NT2/D1 (cell line): ENCODE measurements at regions not wholly inside any gene's neighbourhood (a gene's known extent, or its start where the extent isn't known, plus 50 kb on each side); places are given as distances from the start of the nearest gene placed in this dataset.

Experiments used
- DNase-seq: peaks from one replicate; pipeline ENCODE4 v3.0.0-alpha.2; 2011; ENCODE audit warnings: low read depth, low spot score
- H3K27me3 ChIP-seq: 2 replicates; pipeline ENCODE4 v1.6.0; 2011; ENCODE audit warnings: mild to moderate bottlenecking; ENCODE audit not compliant: insufficient read length, insufficient read depth
- H3K36me3 ChIP-seq: 2 replicates; pipeline ENCODE4 v1.6.1; 2011; ENCODE audit warnings: mild to moderate bottlenecking, low read length, mixed read lengths; ENCODE audit not compliant: insufficient read depth, insufficient read length
- H3K4me1 ChIP-seq: 2 replicates; pipeline ENCODE4 v1.5.1; 2011; ENCODE audit not compliant: insufficient read depth, insufficient read length
- H3K4me3 ChIP-seq: 2 replicates; pipeline ENCODE4 v1.5.1; 2011; ENCODE audit warnings: low read depth; ENCODE audit not compliant: insufficient read length
- H3K9ac ChIP-seq: 2 replicates; pipeline ENCODE4 v1.6.0; 2011; ENCODE audit warnings: low read depth; ENCODE audit not compliant: insufficient read length
- H3K9me3 ChIP-seq: 2 replicates; pipeline ENCODE4 v1.5.1; 2011; ENCODE audit warnings: mild to moderate bottlenecking, low read length; ENCODE audit not compliant: insufficient read depth
- SUZ12 ChIP-seq: IDR thresholded peaks from 2 replicates; pipeline ENCODE4 v1.6.1; 2011; ENCODE audit not compliant: insufficient read length, insufficient read depth; ENCODE audit errors: extremely low read depth
- YY1 ChIP-seq: IDR thresholded peaks from 2 replicates; pipeline ENCODE4 v1.6.1; 2011; ENCODE audit not compliant: insufficient read length, insufficient read depth
- ZNF274 ChIP-seq: IDR thresholded peaks from 2 replicates; pipeline ENCODE4 v1.6.1; 2011; ENCODE audit warnings: mild to moderate bottlenecking, low read depth, low read length

GRCh38 chr5:4405614-4406219, 734.4 kb upstream of the ADAMTS16 start:
- no peak for DNase-seq
- Histone ChIP-seq H3K36me3 (no peaks in the 10 kb centered on the region), H3K4me1 (peaks cover 2% of the 10 kb centered on the region), H3K4me3 (no peak overlapping the region), H3K9ac (no peak overlapping the region), H3K9me3 (no peaks in the 10 kb centered on the region), H3K27me3 (no peaks in the 10 kb centered on the region)
- TF ChIP-seq SUZ12 (no peak), ZNF274 (no peak)

- H3K9ac ChIP-seq: no peak overlapping the region
- peaks cover 2% of the 10 kb centered on the region for H3K4me1 ChIP-seq
- H3K4me3 ChIP-seq: no peak overlapping the region
- no peaks in the 10 kb centered on the region for H3K27me3 ChIP-seq
- TF ChIP-seq ZNF274 (no peak), SUZ12 (no peak), YY1 (no peak)
- no peaks in the 10 kb centered on the region for H3K36me3 ChIP-seq
- DNase-seq: no peak
- no peaks in the 10 kb centered on the region for H3K9me3 ChIP-seq
Measured at GRCh38 chr5:4410151-4410550, 730.0 kb upstream of the ADAMTS16 start.

- no peak overlapping the region for H3K4me3 ChIP-seq
- H3K9me3 ChIP-seq: no peaks in the 10 kb centered on the region
- H3K9ac ChIP-seq: no peak overlapping the region
- no peaks in the 10 kb centered on the region for H3K27me3 ChIP-seq
- TF ChIP-seq ZNF274 (no peak), YY1 (no peak), SUZ12 (no peak)
- no peaks in the 10 kb centered on the region for H3K36me3 ChIP-seq
- DNase-seq: no peak
- peaks cover 2% of the 10 kb centered on the region for H3K4me1 ChIP-seq
Measured at GRCh38 chr5:4411664-4412063, 728.5 kb upstream of the ADAMTS16 start.

- no peaks in the 10 kb centered on the region for H3K36me3 ChIP-seq
- H3K9ac ChIP-seq: no peak overlapping the region
- H3K4me3 ChIP-seq: no peak overlapping the region
- H3K9me3 ChIP-seq: no peaks in the 10 kb centered on the region
- TF ChIP-seq ZNF274 (no peak), SUZ12 (no peak), YY1 (no peak)
- no peaks in the 10 kb centered on the region for H3K27me3 ChIP-seq
- no peak for DNase-seq
- H3K4me1 ChIP-seq: peaks cover 2% of the 10 kb centered on the region
Measured at GRCh38 chr5:4413996-4414395, 726.1 kb upstream of the ADAMTS16 start.

- H3K4me3 ChIP-seq: no peak overlapping the region
- H3K9ac ChIP-seq: no peak overlapping the region
- H3K27me3 ChIP-seq: no peaks in the 10 kb centered on the region
- TF ChIP-seq YY1: no peak
- TF ChIP-seq SUZ12: no peak
- no peak for TF ChIP-seq ZNF274
- no peaks in the 10 kb centered on the region for H3K36me3 ChIP-seq
- H3K4me1 ChIP-seq: no peaks in the 10 kb centered on the region
- no peaks in the 10 kb centered on the region for H3K9me3 ChIP-seq
- DNase-seq: no peak
Measured at GRCh38 chr5:4418084-4418483, 722.0 kb upstream of the ADAMTS16 start.

DNA sequence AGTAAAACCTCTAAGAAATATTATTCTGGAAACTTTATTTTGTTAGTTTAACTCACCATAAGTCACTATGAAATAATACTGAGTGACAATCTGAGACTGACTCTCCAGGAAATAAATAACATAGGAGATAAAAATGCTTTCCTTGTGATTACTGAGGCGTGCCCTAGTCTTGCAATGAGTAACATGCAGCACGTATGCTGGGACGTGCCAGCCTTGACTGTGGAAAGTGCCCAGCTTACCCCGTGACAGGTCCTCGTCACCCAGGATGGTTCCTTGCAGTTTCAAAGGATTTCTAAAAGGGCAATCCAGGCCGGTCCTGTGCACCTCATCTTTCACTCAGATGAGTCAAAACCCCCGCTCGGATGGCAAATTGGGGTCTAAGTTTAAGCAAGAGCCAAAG, 720.8 kb upstream of the ADAMTS16 start:
- DNase-seq: no peak
- TF ChIP-seq SUZ12 (no peak), YY1 (no peak), ZNF274 (no peak)

GRCh38 chr5:4420177-4420576, 720.0 kb upstream of the ADAMTS16 start:
- Histone ChIP-seq H3K27me3 (no peaks in the 10 kb centered on the region), H3K4me3 (no peak overlapping the region), H3K9me3 (no peaks in the 10 kb centered on the region), H3K4me1 (no peaks in the 10 kb centered on the region), H3K9ac (no peak overlapping the region), H3K36me3 (no peaks in the 10 kb centered on the region)
- no peak for DNase-seq
- TF ChIP-seq ZNF274 (no peak), SUZ12 (no peak), YY1 (no peak)

More for the DNA sequence above, 720.8 kb upstream of the ADAMTS16 start:
- Histone ChIP-seq H3K4me3 (no peak overlapping the region), H3K27me3 (no peaks in the 10 kb centered on the region), H3K9me3 (no peaks in the 10 kb centered on the region), H3K36me3 (no peaks in the 10 kb centered on the region), H3K4me1 (no peaks in the 10 kb centered on the region), H3K9ac (no peak overlapping the region)

DNA sequence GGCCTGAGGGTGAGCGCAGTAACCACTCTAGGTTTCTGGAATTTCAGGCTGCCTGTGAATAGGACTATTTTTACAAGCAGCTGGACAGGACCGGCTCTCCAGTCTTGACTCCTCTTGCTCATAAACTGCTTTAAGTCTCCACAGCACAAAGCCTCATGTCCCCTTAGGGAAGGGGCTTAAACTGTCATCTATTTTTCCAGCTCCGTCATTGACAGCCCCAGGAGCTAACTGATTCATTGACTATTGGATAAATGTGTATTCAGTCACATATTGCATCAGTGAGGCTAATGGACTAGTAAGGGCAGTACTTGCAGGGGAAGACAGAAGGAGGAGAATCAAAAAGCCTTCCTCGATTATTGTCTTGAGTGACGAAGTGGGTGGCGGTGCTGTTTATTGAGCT, 719.4 kb upstream of the ADAMTS16 start:
- Histone ChIP-seq H3K4me1 (no peaks in the 10 kb centered on the region), H3K27me3 (no peaks in the 10 kb centered on the region), H3K4me3 (no peak overlapping the region), H3K9me3 (no peaks in the 10 kb centered on the region), H3K36me3 (no peaks in the 10 kb centered on the region), H3K9ac (no peak overlapping the region)
- TF ChIP-seq ZNF274 (no peak), YY1 (no peak), SUZ12 (no peak)
- DNase-seq: no peak
